ENCODE measurements at regions not wholly inside any gene's neighbourhood (a gene's known extent, or its start where the extent isn't known, plus 50 kb on each side); places are given as distances from the start of the nearest gene placed in this dataset.
"Not testable (repeated sequence)": the region's sequence is repeated elsewhere in the genome, so short reads cannot be mapped to it uniquely, and the experiment has no call there.

DNA sequence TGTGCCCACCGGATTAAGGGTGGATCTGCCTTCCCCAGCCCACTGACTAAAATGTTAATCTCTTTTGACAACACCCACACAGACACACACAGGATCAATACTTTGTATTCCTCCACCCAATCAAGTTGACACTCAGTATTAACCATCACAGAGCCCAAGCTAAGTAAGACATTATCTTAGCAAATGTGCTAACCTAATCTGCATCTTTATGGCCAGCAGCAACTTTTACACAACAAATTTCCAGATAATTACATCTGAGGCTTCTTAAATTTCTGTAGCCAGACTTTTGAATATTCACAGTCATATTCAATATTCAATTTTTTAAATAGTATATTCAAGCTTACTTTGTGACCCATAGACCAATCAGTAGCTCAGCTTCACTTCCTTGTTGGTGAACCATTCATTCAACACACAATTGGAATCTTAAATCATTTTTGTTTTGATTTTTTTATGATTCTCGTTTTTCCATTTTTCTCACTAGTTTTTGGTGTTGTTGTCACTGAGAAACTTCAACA is 594.2 kb downstream of the IPMK start:
- no peak for DNase-seq

DNA sequence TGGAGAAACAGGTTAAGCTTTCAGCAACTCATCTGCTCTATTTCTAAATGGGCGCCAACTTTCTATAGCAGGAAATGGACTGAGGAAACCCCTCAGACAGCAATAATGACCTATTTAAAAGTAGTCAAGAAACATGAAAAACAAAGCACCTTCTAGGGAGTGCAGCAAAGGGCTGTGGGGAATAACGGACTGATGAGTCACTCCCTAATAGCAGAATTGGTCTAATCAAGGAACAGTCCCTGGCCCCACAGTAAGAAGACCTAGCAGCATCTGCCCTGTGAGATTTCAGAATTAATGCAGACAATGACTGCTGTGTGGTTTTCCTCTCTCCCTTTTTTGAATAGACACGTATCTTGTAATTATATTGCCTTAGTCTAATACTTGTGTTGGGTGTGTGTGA is 602.9 kb downstream of the IPMK start:
- DNase-seq: no peak

DNA sequence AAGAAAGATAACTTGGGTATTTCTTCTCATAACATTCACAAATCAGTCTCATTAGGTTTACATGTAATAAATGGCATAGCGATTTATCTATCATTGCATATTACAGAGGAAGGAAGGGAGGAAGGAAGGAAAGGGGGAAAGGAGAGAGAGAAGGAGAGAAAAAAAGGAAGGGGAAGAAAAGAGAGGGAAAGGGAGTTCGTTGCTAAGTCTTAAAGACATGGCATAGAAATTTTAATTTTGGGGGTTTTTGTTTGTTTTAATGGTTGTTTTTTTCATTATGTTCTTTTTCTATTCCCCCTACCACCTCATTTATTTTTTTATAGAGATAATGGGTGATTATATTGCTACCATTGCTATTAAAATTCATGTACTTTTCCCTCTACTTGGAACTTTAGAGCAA is 604.3 kb downstream of the IPMK start:
- no peak for DNase-seq

DNA sequence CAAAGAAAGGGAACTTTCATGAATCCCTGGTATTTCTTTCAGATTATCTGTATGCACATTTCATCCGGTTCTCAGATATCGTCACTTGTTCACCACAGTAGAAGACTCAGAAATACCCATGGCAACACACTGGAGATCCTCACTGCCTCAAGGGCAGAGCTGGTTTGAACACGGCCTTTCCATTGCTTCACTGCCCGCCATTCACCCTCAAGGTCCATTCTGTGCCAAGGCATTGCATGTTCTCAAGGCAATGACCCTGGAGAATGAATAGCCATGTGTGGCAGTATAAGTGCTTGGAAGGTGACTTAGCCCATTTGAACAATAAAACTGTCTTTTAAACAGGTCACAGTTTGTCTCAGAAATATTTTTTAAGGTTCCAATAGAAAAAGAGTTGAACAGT is 606.5 kb downstream of the IPMK start:
- DNase-seq: no peak

DNA sequence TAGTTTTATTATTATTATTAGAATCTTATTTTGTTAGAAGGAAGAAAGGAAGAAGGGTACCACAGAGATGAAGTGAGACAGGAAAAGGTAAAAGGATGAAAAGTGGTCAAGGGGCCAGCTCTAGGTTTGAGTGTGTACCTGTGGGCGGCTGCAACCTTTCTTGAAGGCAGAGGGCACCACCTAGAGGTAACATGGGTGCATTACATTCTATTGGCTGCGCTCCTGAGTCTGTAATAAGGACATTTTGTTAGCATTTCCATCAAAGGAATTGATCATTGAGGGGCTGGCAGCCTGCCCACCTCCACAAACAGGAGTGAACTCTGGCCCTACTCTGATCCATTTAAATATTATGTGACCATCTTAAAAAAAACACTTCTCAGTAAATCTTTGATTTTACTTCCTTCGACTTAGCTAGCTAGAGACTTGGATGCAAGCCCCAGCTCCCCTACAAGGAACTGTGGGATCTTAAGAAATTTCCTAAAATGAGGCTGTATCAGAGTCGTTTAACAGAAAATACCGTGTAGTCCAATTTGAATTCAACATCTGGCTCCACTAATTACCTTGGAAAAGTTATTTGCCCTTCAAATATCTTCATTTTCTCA is 610.4 kb downstream of the IPMK start:
- DNase-seq: no peak

DNA sequence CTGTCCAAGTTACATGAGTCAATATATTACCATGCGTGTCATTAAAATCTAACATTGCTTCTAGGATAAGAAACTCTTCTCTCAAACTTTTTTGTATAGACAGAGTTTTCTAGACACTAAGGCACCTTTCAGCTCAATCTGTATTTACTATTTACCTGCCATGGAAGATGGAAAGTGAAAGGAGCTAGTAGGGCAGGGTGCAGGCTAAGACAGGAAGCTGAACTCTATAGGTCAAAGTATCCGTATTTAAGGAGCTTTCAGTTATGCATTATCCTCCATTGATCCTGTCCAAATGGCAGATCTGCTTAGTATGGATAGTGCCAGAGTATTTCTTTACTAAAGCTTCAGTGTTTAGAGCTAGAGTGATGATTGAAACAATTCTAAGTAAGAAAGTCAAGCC is 612.8 kb downstream of the IPMK start:
- DNase-seq: no peak

DNA sequence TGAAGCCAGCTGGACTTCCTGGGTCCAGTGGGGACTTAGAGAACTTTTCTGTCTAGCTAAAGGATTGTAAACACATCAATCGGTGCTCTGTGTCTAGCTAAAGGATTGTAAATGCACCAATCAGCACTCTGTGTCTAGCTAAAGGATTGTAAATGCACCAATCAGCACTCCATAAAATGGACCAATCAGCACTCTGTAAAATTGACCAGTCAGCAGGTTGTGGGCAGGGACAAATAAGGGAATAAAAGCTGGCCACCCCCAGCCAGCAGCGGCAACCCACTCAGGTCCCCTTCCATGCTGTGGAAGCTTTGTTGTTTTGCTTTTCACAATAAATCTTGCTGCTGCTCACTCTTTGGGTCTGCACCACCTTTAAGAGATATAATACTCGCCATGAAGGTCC is 622.6 kb downstream of the IPMK start:
- DNase-seq: not testable (repeated sequence)

DNA sequence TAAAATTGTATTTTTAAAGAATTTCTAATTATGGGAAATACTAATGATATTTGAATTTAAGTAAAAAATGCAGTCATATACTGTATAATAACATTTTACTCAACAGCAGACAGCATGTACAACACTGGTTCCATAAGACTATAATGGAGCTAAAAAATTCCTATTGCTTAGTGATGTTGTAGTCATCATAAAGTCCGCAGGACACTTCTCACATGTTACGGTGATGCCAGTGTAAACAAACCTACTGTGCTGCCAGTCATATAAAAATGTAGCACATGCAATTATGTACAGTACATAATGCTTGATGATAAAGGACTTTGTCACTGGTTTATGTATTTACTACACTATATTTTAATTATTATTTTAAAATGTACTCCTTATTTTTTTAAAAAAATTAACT is 629.3 kb downstream of the IPMK start:
- no peak for DNase-seq

DNA sequence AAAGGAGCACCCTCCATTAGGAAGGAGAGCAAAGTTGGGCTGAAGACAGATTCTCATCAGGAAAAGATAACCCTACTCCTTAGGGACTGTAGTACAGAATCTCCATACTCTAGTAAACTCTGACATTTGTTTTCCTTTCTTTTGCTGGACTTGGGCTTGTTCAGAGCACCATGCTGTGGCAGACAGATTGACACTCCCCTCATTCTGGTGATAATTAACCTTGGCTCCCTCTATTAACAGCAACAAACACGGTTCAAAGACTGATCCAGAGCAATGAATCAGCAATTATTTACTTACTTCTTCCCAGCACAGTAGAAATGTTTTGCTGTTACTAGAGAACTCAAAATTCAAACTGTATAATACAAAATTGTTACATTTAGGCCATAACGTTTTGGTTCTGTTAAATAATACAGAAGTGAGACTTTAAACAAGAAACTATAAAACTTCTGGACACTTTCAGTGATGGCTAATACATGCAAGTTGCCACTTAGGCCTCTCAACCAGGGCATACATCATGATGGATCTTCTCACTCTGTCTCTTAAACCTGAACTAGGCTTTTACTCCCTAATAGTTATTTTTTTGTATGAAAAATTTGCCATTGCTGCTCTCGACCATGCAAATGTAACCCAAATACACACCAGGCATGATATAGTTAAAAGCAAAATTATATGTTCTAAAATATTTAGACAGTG is 639.0 kb downstream of the IPMK start:
- DNase-seq: no peak

DNA sequence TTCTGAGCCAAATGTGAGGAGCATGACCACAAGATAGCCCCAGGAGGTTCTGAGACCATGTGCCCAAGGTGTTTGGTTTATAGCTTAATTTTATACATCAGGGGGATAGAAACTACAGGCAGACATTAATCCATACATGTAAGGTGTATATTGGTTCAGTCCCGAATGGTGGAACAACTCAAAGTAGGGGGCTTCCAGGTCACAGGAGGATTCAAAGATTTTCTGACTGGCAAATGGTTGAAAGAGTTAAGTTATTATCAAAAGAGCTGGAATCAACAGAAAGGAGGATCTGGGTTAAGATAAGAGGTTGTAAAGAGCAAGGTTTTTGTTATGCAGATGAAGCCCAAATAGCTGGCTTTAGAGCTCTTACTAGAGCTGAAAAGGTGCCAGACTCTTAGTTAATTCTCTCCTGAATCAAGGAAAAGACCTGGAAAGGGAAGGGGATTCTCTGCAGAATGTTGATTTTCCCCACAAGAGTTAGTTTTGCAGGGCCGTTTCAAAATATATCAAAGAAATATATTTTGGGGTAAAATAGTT is 640.0 kb downstream of the IPMK start:
- DNase-seq: no peak

DNA sequence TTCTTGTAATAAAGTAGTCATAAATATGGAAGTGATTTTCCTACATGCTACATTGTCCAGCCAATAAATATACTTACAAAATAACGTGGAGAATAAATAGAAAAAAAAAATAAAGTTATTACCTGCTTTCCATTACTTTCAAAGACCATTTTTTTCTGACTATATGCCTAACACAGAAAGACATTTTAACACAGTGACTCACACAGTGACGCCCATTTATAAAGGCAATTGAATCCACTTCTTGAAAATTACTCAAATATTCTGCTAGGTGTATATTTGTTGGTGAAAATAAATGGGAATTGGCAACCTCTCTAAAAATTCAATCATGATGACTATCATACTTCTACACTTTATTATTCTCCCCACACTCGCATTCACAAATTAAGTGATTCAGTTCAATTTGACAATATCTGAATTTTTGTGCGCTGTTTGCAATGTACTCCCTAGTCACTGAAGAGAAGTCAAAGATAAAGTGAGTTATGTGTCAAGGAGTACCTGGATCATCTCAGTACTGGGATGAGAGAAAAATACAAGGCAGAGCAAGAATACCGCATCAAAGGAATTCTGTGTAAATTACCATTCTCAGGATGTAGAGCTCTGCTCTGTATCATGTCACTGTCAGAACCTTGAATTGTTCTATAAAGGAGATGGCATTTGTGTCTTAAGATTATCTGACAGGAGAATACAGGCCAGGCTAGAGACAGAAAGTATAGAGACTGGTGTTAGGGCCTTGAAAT is 642.7 kb downstream of the IPMK start:
- DNase-seq: no peak

DNA sequence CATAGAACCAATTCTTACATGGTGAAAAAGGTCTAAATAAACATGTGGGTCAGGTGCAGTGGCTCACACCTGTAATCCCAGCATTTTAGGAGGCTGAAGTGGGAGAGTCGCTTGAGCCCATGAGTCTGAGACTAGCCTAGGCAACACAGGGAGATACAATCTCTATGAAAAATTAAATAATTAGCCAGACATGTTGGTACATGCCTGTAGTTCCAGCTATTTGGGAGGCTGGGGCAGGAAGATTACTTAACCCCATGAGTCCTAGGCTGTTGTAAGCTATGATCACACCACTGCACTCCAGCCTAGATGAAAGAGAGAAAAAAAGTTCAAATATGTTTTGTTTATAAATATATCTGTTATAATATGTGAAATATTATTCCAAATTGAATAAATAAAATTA is 643.6 kb downstream of the IPMK start:
- DNase-seq: no peak

DNA sequence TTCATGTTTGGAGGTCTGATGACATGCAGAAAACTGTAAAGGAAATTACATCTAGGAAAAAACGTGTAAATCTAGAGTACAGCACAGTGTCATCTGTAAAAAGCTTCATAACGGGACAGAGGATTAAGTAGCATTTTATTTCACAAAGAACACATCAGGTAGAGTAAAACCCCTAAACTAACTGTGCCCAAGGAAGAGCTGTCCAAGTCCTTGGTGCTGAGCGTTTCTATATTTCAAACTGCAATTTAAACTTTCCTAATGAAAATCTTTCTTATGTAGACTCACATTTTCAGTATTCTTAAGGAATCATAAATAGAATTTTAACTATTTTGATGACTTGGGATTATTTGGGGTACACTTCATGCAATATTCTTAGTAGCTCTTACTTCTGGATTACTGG is 646.2 kb downstream of the IPMK start:
- no peak for DNase-seq

DNA sequence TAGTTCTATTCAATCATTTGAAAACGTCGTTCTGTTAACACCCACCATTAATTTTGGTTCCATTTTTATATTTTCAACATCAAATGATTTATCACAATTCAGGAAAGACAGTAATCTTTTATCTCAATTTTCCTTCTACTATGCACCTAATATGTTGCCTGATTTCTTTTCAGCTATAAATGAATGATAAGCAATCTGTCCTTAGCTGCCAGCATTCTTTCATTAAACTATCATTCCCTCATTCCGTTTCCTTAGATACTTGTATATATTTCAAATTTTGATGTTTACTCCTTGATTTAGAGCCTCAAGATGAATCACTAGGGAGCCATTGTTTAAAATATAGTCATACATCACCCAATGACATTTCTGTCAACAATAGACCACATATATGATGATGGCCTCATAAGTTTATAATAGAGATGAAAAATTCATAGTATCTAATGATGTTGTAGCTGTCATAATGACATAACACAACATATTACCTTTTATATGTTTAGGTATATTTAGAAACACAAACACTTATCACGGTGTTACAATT is 661.7 kb downstream of the IPMK start:
- no peak for DNase-seq

DNA sequence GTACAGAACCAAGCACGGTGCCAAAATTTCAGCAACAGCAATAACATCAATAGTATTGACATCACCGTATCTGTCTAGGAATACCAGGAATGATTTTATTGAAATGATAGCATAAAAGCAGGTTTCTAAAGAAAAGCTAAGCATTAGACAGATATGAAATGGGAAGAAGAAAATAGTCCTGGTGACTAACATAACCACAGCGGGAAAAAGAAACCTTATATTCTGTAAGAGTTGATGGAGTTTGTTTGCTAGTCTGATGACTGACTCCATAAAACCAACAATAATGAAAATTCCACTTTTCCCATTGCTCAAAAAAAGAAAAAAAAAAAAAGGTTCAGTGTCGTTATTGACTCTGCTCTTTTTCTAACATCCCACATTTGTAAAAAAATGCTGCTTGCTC is 668.3 kb downstream of the IPMK start:
- DNase-seq: no peak

DNA sequence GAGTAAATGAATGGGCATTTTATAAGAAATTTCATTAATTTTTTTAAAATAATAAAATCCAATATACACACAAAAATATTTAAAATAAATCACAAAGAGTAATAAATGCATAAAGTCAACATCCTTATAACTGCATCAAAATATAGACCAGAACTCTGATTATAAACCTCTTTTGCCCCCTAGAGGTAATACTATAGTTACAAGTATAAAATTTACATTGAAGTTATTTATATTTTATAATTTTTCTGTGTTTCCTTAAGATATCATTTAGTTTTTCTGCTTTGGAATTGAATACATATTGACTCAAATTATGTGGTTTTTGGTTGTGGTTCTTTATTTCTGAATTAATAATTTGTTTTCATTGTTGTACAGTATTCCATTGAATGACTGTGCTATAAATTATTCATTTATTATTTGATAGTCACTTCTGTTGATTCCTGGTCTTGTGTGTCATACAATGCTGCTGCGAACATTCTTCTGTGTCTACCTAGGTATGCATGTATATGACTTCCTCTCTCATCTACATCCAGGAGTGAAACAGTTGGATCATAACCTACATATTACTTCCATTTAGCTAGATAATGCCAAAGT is 673.6 kb downstream of the IPMK start:
- no peak for DNase-seq

DNA sequence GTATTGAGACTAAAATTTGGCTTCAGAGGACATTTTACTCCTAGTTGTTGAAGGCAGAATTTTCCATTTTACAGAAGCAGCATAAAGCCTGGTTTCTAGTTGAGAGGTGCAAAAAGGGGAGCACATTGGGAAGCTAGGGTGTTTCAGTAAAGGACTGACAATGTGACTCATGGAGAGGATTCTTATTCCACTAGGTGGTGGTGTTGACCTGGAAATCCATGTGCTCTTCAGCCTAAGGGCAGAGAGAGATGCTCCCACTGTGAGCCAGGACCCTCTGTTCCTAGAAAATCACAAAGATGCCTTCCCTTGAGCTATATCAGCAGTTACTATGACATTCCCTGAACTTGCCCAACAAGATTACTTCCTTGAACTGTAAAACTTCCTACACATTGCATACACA is 687.8 kb downstream of the IPMK start:
- DNase-seq: no peak

DNA sequence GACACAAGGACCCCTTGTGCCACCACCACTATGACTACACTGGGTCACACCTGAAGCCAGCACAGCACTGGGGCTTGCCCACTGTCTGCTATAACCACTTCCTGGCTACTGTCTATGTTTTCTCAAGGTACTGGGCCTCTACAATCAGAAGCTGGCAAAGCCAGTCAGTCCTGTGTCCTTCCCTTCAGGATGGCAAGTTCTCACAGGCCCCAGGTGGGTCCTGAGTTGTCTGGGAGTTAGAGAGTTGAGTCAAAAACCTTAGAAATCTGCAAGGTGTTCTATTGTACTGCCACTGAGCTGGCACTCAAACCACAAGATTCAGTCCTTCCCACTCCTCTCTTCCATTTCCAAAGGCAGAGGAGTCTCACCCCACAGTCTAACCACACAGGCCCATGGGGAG is 705.5 kb downstream of the IPMK start:
- DNase-seq: no peak

DNA sequence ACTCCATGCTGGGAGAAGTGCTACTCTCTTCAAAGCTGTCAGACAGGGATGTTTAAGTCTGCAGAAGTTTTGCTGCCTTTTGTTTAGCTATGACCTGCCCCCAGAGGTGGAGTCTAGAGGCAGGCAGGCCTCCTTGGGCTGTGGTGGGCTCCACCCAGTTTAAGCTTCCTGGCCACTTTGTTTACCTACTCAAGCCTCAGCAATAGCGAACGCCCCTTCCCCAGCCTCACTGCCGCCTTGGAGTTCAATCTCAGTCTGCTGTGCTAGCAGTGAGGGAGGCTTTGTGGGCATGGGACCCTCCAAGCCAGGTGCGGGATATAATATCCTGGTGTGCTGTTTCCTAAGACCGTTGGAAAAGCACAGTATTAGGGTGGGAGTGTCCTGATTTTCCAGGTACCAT is 715.9 kb downstream of the IPMK start:
- not testable (repeated sequence) for DNase-seq

DNA sequence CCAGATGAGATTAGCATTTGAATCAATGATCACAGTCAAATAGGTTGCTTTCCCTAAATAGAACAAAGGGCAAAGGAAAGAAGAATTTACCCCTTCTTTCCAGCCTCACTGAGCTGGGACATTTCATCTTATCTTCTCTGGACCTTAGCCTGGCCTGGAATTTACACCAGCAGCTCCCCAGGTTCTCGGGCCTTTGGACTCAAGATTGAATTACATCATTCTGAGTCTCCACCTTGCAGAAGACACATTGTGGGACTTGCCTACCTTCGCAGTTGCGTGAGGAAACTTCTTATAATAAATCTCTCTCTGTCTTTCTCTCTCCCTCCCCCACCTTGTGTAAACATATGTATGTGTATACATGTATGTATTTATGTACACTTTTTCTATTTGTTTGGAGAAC is 732.4 kb downstream of the IPMK start:
- DNase-seq: no peak

DNA sequence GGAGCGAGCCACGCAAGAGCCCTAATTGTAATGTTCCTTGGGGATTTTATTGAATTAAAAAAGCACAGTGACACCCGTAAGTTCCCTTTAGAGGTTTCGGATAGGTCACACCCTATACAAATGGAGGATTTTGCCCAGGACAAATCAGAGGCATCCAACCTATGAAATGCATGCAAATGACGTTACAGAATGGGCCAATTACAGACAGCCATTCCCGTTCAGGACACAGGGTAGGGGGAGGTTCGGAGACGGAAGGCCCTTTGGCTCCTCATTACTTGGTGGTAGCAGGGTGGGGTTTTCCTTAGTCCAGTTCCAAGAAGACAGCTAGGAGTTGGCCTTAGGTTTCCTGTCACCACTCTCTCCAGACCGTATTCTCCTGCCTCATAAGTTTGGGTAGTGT is 754.1 kb downstream of the IPMK start:
- DNase-seq: no peak

DNA sequence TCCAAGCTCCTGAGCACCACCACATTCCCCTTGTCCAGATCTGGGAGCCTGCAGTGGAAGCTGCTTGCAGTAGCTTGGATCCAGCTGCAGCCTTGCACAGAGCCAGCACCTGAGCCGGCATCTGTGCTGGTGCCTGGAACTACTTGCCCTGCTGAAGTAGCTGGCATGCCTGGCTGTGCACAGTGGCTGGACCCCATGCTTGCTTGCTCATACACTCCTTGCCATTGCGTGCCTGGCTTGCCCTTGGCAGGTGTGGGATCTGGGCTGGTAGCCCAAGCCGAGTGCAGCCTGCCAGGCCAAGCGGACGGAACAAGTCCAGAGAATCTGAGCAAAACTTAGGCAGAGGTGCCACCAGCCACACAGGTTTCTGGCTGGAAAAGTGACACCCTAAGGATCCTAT is 759.9 kb downstream of the IPMK start:
- no peak for DNase-seq

DNA sequence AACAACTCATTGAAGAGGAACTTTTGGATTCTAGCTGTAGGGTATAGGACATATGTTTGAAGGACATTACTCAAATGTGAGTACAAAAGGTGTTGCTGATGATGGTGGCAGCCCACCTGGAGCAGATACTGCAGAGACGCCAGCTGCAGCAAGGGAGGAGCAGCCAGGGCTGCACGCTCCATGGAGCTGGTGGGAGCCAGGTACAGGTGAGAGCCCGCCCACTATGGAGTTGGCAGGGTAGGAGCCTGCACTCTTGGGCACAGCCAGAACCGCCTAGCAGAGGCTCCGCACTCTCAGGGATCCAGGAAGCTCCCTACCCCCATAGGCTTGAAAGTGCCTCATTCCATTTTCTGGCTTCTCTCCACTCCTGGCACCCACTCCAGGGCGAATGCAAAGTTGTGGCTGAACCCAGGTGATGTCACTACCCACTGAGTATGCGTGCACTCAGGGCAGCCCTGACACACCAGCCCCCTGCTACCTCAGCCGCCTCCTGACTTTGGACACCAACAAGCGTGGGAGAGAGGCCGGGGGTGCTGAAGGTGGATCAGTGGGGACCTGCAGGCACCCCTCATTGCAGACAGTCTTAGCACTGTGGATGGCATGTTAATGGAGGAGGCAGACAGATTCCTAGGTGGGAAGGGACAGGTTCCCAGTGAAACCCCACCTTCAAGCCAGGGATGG is 761.1 kb downstream of the IPMK start:
- no peak for DNase-seq
